ENCODE measurements at regions not wholly inside any gene's neighbourhood (a gene's known extent, or its start where the extent isn't known, plus 50 kb on each side); places are given as distances from the start of the nearest gene placed in this dataset.

DNA sequence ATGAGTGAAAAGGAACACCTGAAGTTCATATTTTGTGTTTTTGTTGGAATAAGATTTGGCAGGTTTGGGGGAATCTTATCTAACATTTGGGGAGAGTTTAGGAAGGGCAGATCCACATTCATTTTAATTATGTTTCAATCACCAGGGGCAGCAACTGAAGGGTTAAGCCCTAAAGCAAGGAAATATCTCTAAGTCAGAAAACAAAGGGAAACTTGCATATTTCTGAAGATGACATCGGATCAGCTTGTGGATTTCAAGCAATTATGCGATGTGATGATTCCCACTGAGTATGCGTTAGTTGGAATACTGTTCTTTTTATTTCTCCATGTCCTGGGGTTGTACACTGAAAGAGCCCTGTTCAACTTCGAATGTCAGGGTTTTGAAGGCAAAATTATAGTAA, 59.8 kb upstream of the NFIB start:
- Histone ChIP-seq H3K56ac (replicated peaks; ENCODE audit: insufficient read length, low read depth, low read length) (no peak overlapping the region), H4K8ac (ENCODE audit: extremely low read depth, insufficient read depth, low read length) (no peak overlapping the region), H2AK5ac (ENCODE audit: low read depth, low read length) (no peak overlapping the region), H2BK20ac (ENCODE audit: low read length) (peak overlapping the region; percentile 88; the same call in 1 of the 2 replicates), H3K4ac (replicated peaks; ENCODE audit: insufficient read length, low read depth, low read length) (no peak overlapping the region), H2BK12ac (ENCODE audit: low read depth, low read length) (0 out of 2 replicates have a peak overlapping the region, but pooled peaks have one; percentile 39), H2AFZ (ENCODE audit: low read length) (no peak overlapping the region), H2BK15ac (ENCODE audit: low read length) (no peak overlapping the region), H3K36me3 (ENCODE audit: control insufficient read depth in 2 of 4, insufficient read depth in 4 of 4, low read length in 3 of 4) (no peaks in the 10 kb centered on the region), H3K9me3 (ENCODE audit: insufficient read depth in 2 of 2, low read depth in 1 of 2, low read length in 1 of 2) (peaks cover 0 to 2% of the 10 kb centered on the region in 2 experiments; a peak in 2 of 4 replicates), H3K18ac (ENCODE audit: extremely low read depth, low read length) (no peak overlapping the region), H3K79me1 (ENCODE audit: low read depth, low read length) (no peaks in the 10 kb centered on the region), H3K9ac (replicated peaks in 1 of 4; ENCODE audit: extremely low read depth in 1 of 4, low read depth in 3 of 4, low read length in 3 of 4) (no peak overlapping the region), H3K79me2 (ENCODE audit: control insufficient read depth in 1 of 2, insufficient read depth in 2 of 2, low read length in 2 of 2) (no peaks in the 10 kb centered on the region), H2BK5ac (ENCODE audit: low read depth, low read length) (peak overlapping the region; percentile 15; the same call in 1 of the 2 replicates), H3K27me3 (replicated peaks in 1 of 4; ENCODE audit: control insufficient read depth in 3 of 4, extremely low read depth in 1 of 4, insufficient read depth in 3 of 4, low read length in 3 of 4) (no peaks in the 10 kb centered on the region), H4K5ac (ENCODE audit: insufficient read length, low read depth, low read length) (no peak overlapping the region), H3K14ac (ENCODE audit: insufficient read length) (no peak overlapping the region), H3K4me2 (ENCODE audit: insufficient read depth in 1 of 2, low read depth in 2 of 2, low read length in 2 of 2) (no peak overlapping the region), H4K91ac (replicated peaks; ENCODE audit: insufficient read length, low read length) (peak overlapping the region; percentile 16), H3K23ac (ENCODE audit: insufficient read length) (no peak overlapping the region), H3K27ac (ENCODE audit: low read depth, low read length) (no peak overlapping the region), H3K4me1 (replicated peaks in 1 of 4; ENCODE audit: control insufficient read depth in 3 of 4, insufficient read depth in 4 of 4, low read length in 3 of 4) (peaks cover 0 to 7% (median 4%) of the 10 kb centered on the region in 4 experiments; a peak in 2 of 7 replicates), H3K4me3 (ENCODE audit: extremely low read depth in 1 of 4, insufficient read depth in 2 of 4, low read depth in 3 of 4, low read length in 4 of 4) (no peak overlapping the region), H4K20me1 (replicated peaks in 1 of 2; ENCODE audit: control insufficient read depth in 1 of 2, insufficient read depth in 2 of 2, low read length in 2 of 2) (no peaks in the 10 kb centered on the region), H2BK120ac (replicated peaks; ENCODE audit: low read depth, low read length) (no peak overlapping the region), H3K23me2 (ENCODE audit: low read depth, low read length) (no peaks in the 10 kb centered on the region)
- POLR2A ChIA-PET (ENCODE audit: partially characterized antibody): no interaction called here
- DNase-seq (ENCODE audit: low read depth in 1 of 2, low spot score in 2 of 2) (no peak), FAIRE-seq (no peak)
- WGBS, 2 experiments (ENCODE audit: extremely low coverage in 1 of 2, insufficient coverage in 1 of 2, insufficient read length in 1 of 2, insufficient replicate concordance in 2 of 2, low coverage in 1 of 2, low lambda C conversion rate in 2 of 2, missing lambda C conversion rate in 1 of 2): 68% methylated on average over 4 of the region's 4 CpGs; no CpG with 5 or more reads in 1 of the 2 experiments
- CTCF ChIA-PET (ENCODE audit: partially characterized antibody): interaction anchor here (1.4 kb wide), 1 partner anchor 27 kb away, joined by 8 read pairs; no protein-coding TSS in a partner anchor
- TF ChIP-seq KDM5A (IDR thresholded peaks at IDR 0.05; ENCODE audit: low read length) (no peak), POLR2AphosphoS5 (IDR thresholded peaks at IDR 0.05; ENCODE audit: low read depth, low read length) (no peak), RBBP5 (IDR thresholded peaks at IDR 0.05; ENCODE audit: borderline replicate concordance, low read depth, low read length) (no peak), RNF2 (IDR thresholded peaks at IDR 0.05; ENCODE audit: borderline replicate concordance, low read depth, low read length, missing control alignments, poor library complexity, severe bottlenecking) (no peak), CHD2 (IDR thresholded peaks at IDR 0.05; ENCODE audit: low read length) (no peak), PHF8 (conservative IDR thresholded peaks at IDR 0.05; ENCODE audit: low read depth, low read length) (no peak), ATF3 (IDR thresholded peaks at IDR 0.05; ENCODE audit: insufficient read depth, low read depth, low read length) (no peak), RXRA (IDR thresholded peaks at IDR 0.05; ENCODE audit: insufficient read depth, low read depth, low read length) (no peak), ASH2L (IDR thresholded peaks at IDR 0.05; ENCODE audit: low read length) (no peak), ATF2 (IDR thresholded peaks at IDR 0.05; ENCODE audit: low read length) (no peak), FOSL1 (IDR thresholded peaks at IDR 0.05; ENCODE audit: insufficient read depth, low read depth, low read length) (no peak), SP2 (IDR thresholded peaks at IDR 0.05; ENCODE audit: low read length) (no peak)
